Fibroblast of skin of back (primary cell): ENCODE measurements at regions not wholly inside any gene's neighbourhood (a gene's known extent, or its start where the extent isn't known, plus 50 kb on each side); places are given as distances from the start of the nearest gene placed in this dataset.

Experiments used
- DNase-seq: peaks from one replicate; pipeline ENCODE4 v3.0.0-alpha.2; 2013

- DNase-seq, result no peak
Observed at GRCh38 chr3:72150634-72151412, 365.9 kb upstream of the PROK2 start.

GRCh38 chr3:72149645-72150300, 364.8 kb upstream of the PROK2 start:
- DNase-seq, result no peak

- DNase-seq, result no peak
Observed at GRCh38 chr3:72147600-72147999, 362.7 kb upstream of the PROK2 start.

- DNase-seq, result peak; percentile 91
Observed at GRCh38 chr3:72145506-72146380, 360.8 kb upstream of the PROK2 start.

- DNase-seq, result no peak
Observed at GRCh38 chr3:72144773-72145505, 360.0 kb upstream of the PROK2 start.

- DNase-seq, result no peak
Observed at GRCh38 chr3:72143966-72144717, 359.2 kb upstream of the PROK2 start.

- peak; percentile 65 for DNase-seq
Observed at GRCh38 chr3:72143322-72143721, 358.4 kb upstream of the PROK2 start.

- no peak for DNase-seq
Observed at GRCh38 chr3:72142028-72142427, 357.1 kb upstream of the PROK2 start.

- no peak for DNase-seq
Observed at GRCh38 chr3:72141264-72141663, 356.3 kb upstream of the PROK2 start.

GRCh38 chr3:72139316-72139715, 354.4 kb upstream of the PROK2 start:
- no peak for DNase-seq

GRCh38 chr3:72137865-72138861, 353.2 kb upstream of the PROK2 start:
- DNase-seq, result no peak

GRCh38 chr3:72135636-72136035, 350.7 kb upstream of the PROK2 start:
- no peak for DNase-seq

- DNase-seq, result no peak
Observed at GRCh38 chr3:72134989-72135451, 350.1 kb upstream of the PROK2 start.

GRCh38 chr3:72133329-72134011, 348.5 kb upstream of the PROK2 start:
- DNase-seq, result no peak

- no peak for DNase-seq
Observed at GRCh38 chr3:72131899-72132298, 347.0 kb upstream of the PROK2 start.

GRCh38 chr3:72130565-72130964, 345.6 kb upstream of the PROK2 start:
- DNase-seq, result no peak

- peak; percentile 73 for DNase-seq
Observed at GRCh38 chr3:72129501-72130094, 344.6 kb upstream of the PROK2 start.

GRCh38 chr3:72128921-72129320, 344.0 kb upstream of the PROK2 start:
- peak; percentile 24 for DNase-seq

- peak; percentile 55 for DNase-seq
Observed at GRCh38 chr3:72127844-72128243, 342.9 kb upstream of the PROK2 start.
